D341Med (cell line): ENCODE measurements at regions not wholly inside any gene's neighbourhood (a gene's known extent, or its start where the extent isn't known, plus 50 kb on each side); places are given as distances from the start of the nearest gene placed in this dataset.

ENCODE experiments used
- DNase-seq: peaks from one replicate; pipeline ENCODE4 v3.0.0; 2012; ENCODE audit warnings: low spot score

- no peak for DNase-seq
Measured at GRCh38 chr20:39633689-39634088, 671.5 kb downstream of the DHX35 start.

- DNase-seq: no peak
Measured at GRCh38 chr20:39632757-39633156, 670.6 kb downstream of the DHX35 start.

GRCh38 chr20:39632176-39632575, 670.0 kb downstream of the DHX35 start:
- DNase-seq: no peak

- DNase-seq: no peak
Measured at GRCh38 chr20:39631557-39631956, 669.4 kb downstream of the DHX35 start.

GRCh38 chr20:39630215-39630908, 668.2 kb downstream of the DHX35 start:
- DNase-seq: no peak

GRCh38 chr20:39627765-39628164, 665.6 kb downstream of the DHX35 start:
- no peak for DNase-seq

- DNase-seq: no peak
Measured at GRCh38 chr20:39624316-39624715, 662.2 kb downstream of the DHX35 start.

GRCh38 chr20:39623584-39624234, 661.6 kb downstream of the DHX35 start:
- no peak for DNase-seq

GRCh38 chr20:39619271-39619785, 657.2 kb downstream of the DHX35 start:
- DNase-seq: no peak

- no peak for DNase-seq
Measured at GRCh38 chr20:39611901-39612300, 649.8 kb downstream of the DHX35 start.

GRCh38 chr20:39607141-39607540, 645.0 kb downstream of the DHX35 start:
- no peak for DNase-seq

- no peak for DNase-seq
Measured at GRCh38 chr20:39605908-39606307, 643.8 kb downstream of the DHX35 start.

GRCh38 chr20:39605361-39605760, 643.2 kb downstream of the DHX35 start:
- DNase-seq: no peak

- no peak for DNase-seq
Measured at GRCh38 chr20:39603219-39603618, 641.1 kb downstream of the DHX35 start.

- no peak for DNase-seq
Measured at GRCh38 chr20:39602649-39603048, 640.5 kb downstream of the DHX35 start.

- DNase-seq: no peak
Measured at GRCh38 chr20:39600871-39601270, 638.7 kb downstream of the DHX35 start.

GRCh38 chr20:39600156-39600555, 638.0 kb downstream of the DHX35 start:
- no peak for DNase-seq

GRCh38 chr20:39596554-39596953, 634.4 kb downstream of the DHX35 start:
- no peak for DNase-seq

GRCh38 chr20:39592371-39592770, 630.2 kb downstream of the DHX35 start:
- DNase-seq: no peak

- no peak for DNase-seq
Measured at GRCh38 chr20:39588148-39588757, 626.1 kb downstream of the DHX35 start.

GRCh38 chr20:39581034-39581433, 618.9 kb downstream of the DHX35 start:
- DNase-seq: no peak

- no peak for DNase-seq
Measured at GRCh38 chr20:39576771-39577170, 614.6 kb downstream of the DHX35 start.

GRCh38 chr20:39574061-39574460, 611.9 kb downstream of the DHX35 start:
- DNase-seq: no peak
